HG02840 (cell line): ENCODE measurements at regions not wholly inside any gene's neighbourhood (a gene's known extent, or its start where the extent isn't known, plus 50 kb on each side); places are given as distances from the start of the nearest gene placed in this dataset.

Experiments used
- ATAC-seq: cut with Tn5 transposase; IDR thresholded peaks from one replicate; pipeline ENCODE4 v1.9.1; 2021; ENCODE audit warnings: mild to moderate bottlenecking, moderate library complexity, moderate number of reproducible peaks; ENCODE audit not compliant: unreplicated experiment, low FRiP score

DNA sequence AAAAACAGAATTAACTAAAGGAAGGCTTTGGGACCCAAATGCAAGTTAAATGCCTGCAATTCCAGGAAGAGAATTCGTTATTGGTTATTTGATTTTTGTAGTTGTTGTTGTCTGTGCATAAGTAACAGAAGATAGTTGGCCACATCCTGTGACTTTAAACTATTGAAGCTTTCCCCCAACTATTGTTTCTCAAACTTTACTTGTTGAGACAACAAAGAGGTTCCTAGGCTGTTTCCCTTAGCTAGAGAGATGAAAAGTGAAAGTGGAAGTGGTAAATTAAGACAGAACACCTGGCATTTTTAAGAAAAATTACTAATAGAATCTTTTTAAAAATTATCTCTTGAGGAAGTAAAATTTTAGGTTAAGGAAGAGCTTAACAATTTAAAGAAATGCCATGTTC is 525.2 kb downstream of the PKHD1 start:
- peak; percentile 82 for ATAC-seq
